Stimulated activated effector memory CD8-positive, alpha-beta T cell treated with anti-CD3 and anti-CD28 coated beads, Interleukin-12 subunit alpha, Interleukin-12 subunit beta, amount 100 ng/mL, for 72 hours (primary cell): ENCODE measurements at regions not wholly inside any gene's neighbourhood (a gene's known extent, or its start where the extent isn't known, plus 50 kb on each side); places are given as distances from the start of the nearest gene placed in this dataset.

Source experiments
- ATAC-seq: fragments of 150-1000 bp; cut with Tn5 transposase; 2 replicates; pipeline ENCODE4 v1.10.0; 2021
- DNase-seq, 2 donors: peaks; one replicate each; pipeline ENCODE4 v3.0.0; 2021 to 2022; ENCODE audit warnings: low spot score in 2 of 2
- H3K27ac Mint-ChIP-seq: one replicate; pipeline ENCODE4 v1.8.0; 2022; ENCODE audit warnings: mild to moderate bottlenecking, mixed read lengths
- H3K36me3 Mint-ChIP-seq: one replicate; pipeline ENCODE4 v1.8.0; 2022; ENCODE audit warnings: mild to moderate bottlenecking, mixed read lengths
- H3K4me1 Mint-ChIP-seq: one replicate; pipeline ENCODE4 v1.8.0; 2022; ENCODE audit warnings: mixed read lengths
- H3K4me3 Mint-ChIP-seq: one replicate; pipeline ENCODE4 v1.8.0; 2022; ENCODE audit warnings: mild to moderate bottlenecking, mixed read lengths
- H3K9me3 Mint-ChIP-seq: one replicate; pipeline ENCODE4 v1.8.0; 2022; ENCODE audit warnings: mixed read lengths

DNA sequence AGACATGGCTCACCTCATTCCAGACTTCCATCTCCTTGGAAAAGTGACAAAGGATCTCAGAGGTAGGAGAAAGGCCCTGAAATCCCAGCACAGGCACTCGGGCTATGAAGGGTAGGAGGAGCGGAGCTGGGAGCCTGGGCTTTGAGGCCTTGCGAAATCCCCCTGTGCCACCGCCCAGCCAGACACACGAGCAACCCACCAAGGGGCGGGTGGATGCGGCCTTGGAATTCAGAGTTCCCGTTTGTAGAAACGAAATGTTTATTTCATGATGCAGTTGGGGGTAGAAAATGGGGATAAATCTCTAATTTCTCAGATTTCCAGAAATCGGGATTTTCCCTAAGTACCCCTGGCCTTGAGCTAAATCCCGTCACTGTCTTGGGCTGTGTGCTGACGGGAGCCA, 177.1 kb upstream of the HDAC4 start:
- no peak for DNase-seq
- Mint-ChIP-seq H3K27ac (no peak overlapping the region), H3K4me1 (peaks cover 8% of the 10 kb centered on the region), H3K36me3 (no peaks in the 10 kb centered on the region), H3K4me3 (no peak overlapping the region), H3K9me3 (no peaks in the 10 kb centered on the region)
- ATAC-seq = no peak

DNA sequence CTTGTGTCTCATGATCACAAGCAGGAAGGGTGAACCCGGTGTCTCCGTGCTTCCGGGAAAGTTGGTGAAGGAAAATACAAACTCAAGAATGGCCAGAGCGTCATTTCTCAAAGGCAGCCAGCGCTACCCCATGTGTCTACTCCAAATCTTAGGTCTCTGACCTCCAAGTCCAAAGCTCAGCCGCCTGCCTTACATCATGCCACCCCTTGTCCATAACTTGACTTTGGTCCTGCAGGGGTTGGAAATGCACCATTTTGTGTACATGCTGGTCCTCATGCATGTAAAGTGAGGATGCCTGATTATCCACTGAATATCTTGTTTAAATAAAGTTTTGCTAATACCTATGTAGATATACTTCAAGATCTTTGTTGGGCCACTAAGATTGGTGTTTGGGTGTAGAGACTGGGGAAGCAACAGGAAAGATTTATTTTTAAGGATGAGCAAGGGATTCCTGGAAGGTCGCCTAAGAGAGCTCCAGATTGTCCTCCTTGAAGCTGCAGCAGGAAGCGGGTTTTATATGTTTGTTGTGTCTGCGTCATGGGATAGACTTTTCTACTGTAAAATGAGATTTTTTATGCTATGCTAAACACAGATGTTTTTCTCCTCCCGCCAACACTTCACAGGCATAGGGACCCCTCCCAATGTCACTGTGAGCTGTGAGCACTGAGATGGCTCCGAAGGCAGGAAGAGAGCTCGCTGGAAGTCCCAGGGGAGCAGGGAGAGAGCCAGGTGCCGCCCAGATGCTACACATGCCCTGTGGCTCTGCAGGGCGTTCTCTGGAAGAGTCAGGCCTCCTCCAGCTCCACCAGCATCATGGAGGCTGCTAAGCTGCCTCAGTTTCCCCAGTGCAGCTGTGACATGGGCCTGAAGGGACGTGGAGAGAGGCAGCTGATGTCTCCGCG, 176.2 kb upstream of the HDAC4 start:
- Mint-ChIP-seq H3K4me3 (no peak overlapping the region), H3K27ac (no peak overlapping the region), H3K4me1 (peaks cover 8% of the 10 kb centered on the region), H3K36me3 (no peaks in the 10 kb centered on the region), H3K9me3 (no peaks in the 10 kb centered on the region)
- ATAC-seq (no peak), DNase-seq (no peak)

DNA sequence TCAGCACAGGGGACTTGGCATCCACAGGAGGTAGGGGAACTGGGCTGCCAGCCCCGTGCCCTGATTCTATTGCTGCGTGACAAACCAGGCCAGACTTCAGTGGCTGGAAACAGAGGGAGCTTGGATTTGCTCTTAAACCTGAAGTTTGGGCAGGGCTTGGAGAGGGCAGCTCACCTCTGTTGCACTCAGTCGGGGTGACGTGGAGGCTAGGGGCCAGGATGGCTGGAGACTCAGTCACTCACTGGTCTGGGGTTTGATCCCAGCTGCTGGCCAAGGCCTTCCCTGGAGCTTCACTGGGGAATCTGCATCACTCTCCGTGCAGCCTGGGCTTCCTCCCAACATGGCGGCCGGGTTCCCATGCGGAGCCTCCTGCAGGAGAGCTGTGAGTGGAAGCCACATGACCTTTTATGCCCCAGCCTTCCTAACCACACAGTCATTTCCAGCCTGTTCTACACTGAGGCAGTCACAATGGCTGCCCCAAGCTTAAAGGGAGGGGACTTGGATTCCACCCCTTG, 175.2 kb upstream of the HDAC4 start:
- Mint-ChIP-seq H3K4me1 (peaks cover 8% of the 10 kb centered on the region), H3K9me3 (no peaks in the 10 kb centered on the region), H3K36me3 (no peaks in the 10 kb centered on the region), H3K4me3 (no peak overlapping the region), H3K27ac (no peak overlapping the region)
- no peak for ATAC-seq
- no peak for DNase-seq

DNA sequence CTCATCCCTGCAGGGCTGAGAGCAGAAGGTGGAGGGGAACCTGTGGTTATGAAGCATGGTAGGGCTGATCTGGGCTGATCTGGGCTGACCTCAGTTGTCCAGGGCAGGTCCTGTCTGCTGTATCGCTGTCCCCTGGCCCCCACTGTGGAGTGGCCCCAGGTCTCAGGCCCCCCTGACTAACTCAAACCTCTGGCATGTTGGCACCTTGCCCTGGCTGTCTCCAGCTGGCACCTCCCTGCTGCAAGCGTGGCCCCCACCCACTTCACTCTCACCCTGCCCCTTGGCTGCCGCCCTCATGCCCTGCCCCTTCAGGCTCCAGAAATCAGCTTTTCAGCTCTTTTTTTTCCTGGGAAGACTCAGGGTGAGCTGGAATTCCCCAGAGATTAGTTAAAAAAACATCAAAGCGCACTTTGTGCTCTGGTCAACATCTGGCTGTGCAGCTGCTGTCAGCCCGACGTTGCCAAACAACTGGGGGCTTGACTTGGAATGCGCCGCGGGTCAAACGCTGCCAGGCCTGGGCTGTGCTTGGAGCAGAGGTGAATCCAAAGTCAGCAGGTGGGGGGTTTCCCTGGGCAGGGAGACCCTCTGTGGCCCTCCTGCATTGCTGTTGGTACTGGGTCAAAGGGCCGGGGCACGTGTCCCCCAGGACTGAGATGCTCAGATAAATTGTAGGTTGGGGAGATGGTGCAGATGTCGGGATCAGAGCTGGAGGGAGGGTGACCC, 173.8 kb upstream of the HDAC4 start:
- no peak for DNase-seq
- H3K27ac Mint-ChIP-seq = no peak overlapping the region
- ATAC-seq = no peak
- peaks cover 8% of the 10 kb centered on the region for H3K4me1 Mint-ChIP-seq
- no peaks in the 10 kb centered on the region for H3K36me3 Mint-ChIP-seq
- no peak overlapping the region for H3K4me3 Mint-ChIP-seq
- no peaks in the 10 kb centered on the region for H3K9me3 Mint-ChIP-seq

DNA sequence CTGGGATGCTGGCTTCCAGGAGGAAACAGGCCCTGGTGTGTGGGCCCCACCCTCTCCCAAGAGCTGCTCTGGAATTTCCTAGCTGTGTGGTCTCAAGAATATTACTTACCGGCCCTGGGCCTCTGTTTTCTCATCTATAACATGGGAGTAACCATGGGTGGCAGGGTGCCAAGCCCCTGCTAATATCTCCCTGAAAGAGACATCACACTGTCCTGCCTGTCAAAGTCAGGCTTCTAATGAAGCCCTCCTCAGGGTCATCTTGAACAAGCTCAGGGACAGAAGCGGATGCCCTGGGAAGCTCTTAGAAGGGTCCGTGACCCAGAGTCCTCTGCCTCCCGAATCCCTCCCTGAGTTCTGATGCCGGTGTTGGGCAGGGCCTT, 173.2 kb upstream of the HDAC4 start:
- ATAC-seq = no peak
- peaks cover 10% of the 10 kb centered on the region for H3K4me1 Mint-ChIP-seq
- no peak for DNase-seq
- H3K27ac Mint-ChIP-seq = no peak overlapping the region
- H3K4me3 Mint-ChIP-seq = no peak overlapping the region
- no peaks in the 10 kb centered on the region for H3K36me3 Mint-ChIP-seq
- no peaks in the 10 kb centered on the region for H3K9me3 Mint-ChIP-seq

DNA sequence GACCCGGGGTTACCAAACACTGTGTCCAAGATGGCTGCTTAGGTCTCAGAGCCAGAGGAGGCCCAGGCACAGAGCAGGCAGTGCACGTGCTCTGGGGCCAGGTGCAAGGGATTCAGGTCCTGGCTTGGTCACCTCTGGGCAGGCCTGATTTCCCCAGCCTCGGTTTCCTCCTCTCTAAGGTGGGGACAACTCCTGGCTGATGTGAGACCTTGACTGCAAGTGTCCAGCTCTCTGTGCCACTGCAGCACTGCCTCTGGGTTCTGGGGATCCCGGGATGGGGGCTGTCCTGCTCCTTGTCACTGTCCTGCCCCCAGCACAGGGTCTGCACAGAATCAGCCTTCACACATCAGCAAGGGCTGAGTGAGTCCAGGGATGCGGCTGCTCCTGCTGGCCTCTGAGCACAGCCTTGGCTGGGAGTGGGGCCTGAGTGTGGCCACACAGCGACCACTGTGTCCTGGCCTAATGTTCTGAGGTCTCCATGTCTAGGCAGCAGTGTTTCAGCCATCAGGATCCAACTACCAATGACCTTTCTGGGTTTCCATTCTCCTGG, 170.2 kb upstream of the HDAC4 start:
- Mint-ChIP-seq H3K36me3 (no peaks in the 10 kb centered on the region), H3K4me1 (peaks cover 10% of the 10 kb centered on the region), H3K4me3 (no peak overlapping the region), H3K9me3 (no peaks in the 10 kb centered on the region), H3K27ac (no peak overlapping the region)
- DNase-seq (no peak), ATAC-seq (no peak)

DNA sequence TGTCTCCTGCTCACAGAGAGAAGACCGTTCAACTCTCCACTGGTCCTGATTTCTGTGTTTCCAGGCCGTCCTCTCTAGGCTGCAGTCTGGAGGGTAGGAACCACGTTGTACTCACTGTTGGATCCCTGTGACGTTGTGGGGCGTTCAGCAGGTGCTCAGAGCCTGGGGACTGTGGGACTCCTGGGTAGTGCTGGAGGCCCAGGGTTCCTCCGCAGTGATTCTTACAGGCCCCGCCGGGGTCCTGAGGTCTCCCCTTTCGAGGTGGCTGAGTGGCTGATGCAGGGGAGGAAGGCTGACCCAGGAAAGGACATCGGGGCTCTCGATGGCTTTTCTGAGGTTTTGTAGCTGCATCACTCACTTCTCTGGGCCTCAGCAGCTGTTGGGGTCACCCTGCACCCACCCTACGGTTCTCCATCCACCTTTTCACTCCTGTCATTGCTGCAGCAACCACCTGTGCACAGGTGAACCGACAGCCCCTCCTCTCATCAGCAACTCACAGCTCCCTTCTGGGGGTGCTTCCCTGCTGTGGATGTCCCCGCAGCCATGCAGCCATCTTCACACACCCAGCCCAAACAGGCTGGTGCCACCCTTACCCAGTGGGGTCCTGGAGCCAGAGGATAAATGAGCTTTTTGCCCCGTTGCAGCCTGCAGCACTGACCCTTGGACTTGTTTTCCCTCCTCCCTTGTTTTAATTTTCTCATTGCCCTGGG, 169.6 kb upstream of the HDAC4 start:
- no peak overlapping the region for H3K4me3 Mint-ChIP-seq
- H3K27ac Mint-ChIP-seq = peak overlapping the region; percentile 48
- DNase-seq (no peak), ATAC-seq (no peak)
- peaks cover 10% of the 10 kb centered on the region for H3K4me1 Mint-ChIP-seq
- H3K36me3 Mint-ChIP-seq = no peaks in the 10 kb centered on the region
- H3K9me3 Mint-ChIP-seq = no peaks in the 10 kb centered on the region

DNA sequence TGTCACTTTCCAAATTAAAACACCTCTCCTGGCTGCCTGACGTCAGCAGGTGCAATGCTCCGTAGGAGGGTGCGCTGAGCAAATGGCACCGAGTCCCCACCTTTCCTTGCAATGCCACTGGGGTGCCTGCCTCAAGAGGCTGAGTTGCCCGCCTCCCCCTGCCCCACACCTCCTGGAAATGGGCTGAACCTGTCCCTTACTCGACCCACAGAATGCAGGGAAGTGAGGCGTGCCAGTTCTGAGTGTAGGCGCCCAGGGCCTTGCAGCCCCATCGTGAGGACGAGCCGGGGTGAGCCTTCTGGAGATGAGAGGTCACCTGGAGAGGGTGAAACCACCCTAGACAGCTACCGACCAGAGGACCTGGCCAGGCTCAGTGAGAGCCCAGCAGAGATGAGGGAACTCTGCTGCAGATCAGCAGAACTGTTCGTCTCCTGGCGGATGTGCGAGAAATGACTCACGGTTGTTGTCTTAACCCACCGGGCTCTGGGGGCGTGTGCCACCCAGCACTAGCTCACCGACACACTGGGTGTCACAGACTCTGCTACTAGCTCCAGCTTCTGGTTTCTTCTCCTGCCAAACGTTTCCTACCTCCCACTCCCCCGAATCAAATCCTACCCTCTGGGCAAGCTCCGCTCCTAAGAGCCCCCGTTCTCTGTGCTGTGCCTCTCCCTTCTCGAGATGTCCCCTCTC, 168.7 kb upstream of the HDAC4 start:
- H3K36me3 Mint-ChIP-seq = no peaks in the 10 kb centered on the region

DNA sequence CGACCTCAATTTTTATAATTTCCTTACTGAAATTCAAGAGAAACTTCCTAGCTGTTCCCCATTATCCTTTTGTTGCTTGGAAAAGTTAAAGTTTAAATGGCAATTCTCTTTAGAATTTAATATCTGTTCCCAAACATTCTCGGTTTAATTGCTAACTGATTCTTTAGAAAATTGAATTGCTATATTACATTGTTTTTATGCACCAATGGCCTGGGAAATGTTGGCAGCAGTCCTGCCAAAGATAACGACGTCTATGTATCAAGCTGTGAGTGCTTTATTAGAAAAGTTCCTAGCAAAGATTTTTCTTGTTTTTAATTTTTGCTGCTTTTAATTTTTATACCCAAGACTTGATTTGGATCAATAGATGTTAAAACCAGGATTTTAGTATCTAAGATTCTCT, 167.8 kb upstream of the HDAC4 start:
- Mint-ChIP-seq H3K9me3 (no peaks in the 10 kb centered on the region), H3K27ac (no peak overlapping the region), H3K36me3 (no peaks in the 10 kb centered on the region), H3K4me1 (peaks cover 10% of the 10 kb centered on the region), H3K4me3 (no peak overlapping the region)
- DNase-seq (no peak), ATAC-seq (no peak)

More for the DNA sequence above, 168.7 kb upstream of the HDAC4 start:
- Mint-ChIP-seq H3K9me3 (no peaks in the 10 kb centered on the region), H3K4me3 (no peak overlapping the region), H3K27ac (peak overlapping the region; percentile 48), H3K4me1 (peaks cover 10% of the 10 kb centered on the region)
- DNase-seq (no peak), ATAC-seq (peak; percentile 93)

DNA sequence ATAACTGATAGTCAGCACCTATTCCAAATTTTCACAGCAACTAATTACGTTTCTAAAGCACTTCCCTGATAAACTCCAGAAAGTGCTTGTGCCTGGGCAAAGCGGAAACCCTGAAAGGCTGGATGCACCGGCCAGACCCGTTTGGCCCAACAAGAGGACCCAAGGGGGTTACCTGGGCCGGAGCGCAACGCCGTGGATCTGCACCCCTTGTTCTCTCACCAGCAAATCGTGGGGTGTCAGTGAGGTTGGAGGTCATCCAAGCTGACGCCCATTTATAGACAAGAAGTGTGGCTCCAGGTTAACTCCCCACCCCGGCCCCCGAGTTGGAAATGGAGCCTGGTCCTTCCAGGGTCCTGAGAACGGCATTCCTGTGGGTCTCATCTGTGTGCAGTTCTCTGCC, 167.0 kb upstream of the HDAC4 start:
- DNase-seq = no peak
- no peak for ATAC-seq
- Mint-ChIP-seq H3K36me3 (no peaks in the 10 kb centered on the region), H3K27ac (no peak overlapping the region), H3K4me3 (no peak overlapping the region), H3K9me3 (no peaks in the 10 kb centered on the region), H3K4me1 (peaks cover 10% of the 10 kb centered on the region)

DNA sequence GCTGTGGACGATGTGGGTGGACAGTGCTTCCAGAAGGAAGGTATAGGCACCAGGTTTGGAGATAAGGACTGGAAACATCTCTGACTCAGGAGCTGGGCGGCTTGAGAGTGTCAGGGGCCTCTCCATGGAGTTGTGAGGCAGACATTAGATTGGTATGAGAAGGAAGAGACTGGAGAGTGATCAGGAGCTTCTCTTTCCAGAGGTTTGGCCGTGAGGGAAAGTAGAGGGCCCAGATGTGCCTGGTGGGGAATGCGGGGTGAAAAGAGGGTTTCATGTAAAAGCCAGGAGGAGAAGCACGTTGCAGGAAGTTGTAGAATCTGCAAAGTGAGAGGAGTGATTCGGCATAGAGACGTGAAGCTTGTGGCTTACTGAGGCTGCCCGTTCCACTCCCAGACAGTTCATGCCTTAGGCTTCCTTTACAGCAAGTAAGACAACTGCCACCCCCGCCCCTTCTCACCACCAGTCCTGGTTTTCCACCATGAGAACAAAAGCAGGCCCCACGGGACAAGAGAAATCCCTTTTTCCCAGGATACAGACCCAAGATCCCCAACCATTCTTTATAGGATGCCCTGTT, 166.3 kb upstream of the HDAC4 start:
- H3K9me3 Mint-ChIP-seq = no peaks in the 10 kb centered on the region
- DNase-seq = no peak
- H3K4me3 Mint-ChIP-seq = no peak overlapping the region
- peaks cover 10% of the 10 kb centered on the region for H3K4me1 Mint-ChIP-seq
- no peak overlapping the region for H3K27ac Mint-ChIP-seq
- no peaks in the 10 kb centered on the region for H3K36me3 Mint-ChIP-seq
- ATAC-seq = no peak

DNA sequence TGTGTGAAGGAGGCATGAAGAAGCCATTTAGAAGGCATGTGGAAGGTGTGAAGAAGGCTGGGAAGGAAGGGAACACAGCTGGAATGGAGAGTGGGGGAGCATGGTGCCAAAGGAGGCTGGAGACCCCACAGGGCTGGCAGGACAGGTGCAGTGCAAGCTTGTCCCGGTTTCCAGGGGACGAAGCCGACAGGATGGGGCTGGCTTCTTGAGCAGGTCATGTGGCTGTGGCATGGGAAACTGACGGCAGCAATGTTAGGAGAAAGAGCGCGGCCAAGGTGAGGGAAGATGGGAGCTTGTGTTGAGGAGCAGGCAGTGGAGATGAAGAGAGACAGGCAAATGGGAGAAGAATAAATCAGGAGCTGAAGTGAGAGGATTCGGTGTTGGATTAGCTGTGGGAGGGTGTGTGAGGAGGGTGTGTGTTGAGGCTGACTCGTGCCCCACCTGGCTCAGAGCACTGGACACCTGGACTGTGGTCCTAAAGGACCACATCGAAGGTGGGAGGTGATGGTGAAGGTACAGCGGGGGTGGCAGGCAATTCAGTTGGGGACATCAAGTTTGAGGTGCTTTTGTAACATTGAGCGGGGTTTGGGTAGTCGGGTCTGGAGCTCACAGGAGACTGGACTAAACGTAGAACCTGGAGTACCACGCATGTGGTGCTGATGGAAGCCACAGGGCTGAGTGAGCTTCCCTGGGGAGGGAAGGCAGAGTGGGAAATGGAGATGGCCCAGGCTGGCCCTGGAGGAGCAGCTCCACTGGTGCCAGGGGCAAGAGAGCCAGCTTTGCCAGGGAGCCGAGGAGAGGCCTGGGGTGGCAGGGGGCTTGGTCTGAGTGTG, 165.6 kb upstream of the HDAC4 start:
- no peak overlapping the region for H3K27ac Mint-ChIP-seq
- H3K4me3 Mint-ChIP-seq = no peak overlapping the region
- DNase-seq (no peak), ATAC-seq (no peak)
- no peaks in the 10 kb centered on the region for H3K9me3 Mint-ChIP-seq
- H3K36me3 Mint-ChIP-seq = no peaks in the 10 kb centered on the region
- peaks cover 10% of the 10 kb centered on the region for H3K4me1 Mint-ChIP-seq

DNA sequence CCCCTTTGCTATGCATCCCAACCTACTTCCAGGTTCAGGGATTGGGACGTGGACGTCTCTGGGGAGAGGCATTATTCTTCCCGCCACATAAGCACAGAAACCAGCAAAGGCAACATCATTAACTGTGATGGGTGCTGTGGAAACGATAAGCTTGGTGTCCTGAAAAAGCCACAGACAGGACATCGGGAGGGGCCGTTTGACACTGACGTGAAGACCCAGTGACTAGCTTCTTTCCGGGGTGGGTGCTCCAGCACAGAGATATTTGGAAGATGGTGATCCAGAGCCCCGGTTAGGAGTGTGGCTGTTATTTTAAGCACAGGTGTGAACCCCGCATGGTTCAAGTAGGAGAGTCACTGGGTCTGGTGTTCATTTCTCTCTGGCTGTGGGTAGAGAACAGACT, 163.8 kb upstream of the HDAC4 start:
- Mint-ChIP-seq H3K9me3 (no peaks in the 10 kb centered on the region), H3K4me3 (no peak overlapping the region), H3K4me1 (peaks cover 3% of the 10 kb centered on the region), H3K36me3 (no peaks in the 10 kb centered on the region), H3K27ac (no peak overlapping the region)
- ATAC-seq (no peak), DNase-seq (no peak)

DNA sequence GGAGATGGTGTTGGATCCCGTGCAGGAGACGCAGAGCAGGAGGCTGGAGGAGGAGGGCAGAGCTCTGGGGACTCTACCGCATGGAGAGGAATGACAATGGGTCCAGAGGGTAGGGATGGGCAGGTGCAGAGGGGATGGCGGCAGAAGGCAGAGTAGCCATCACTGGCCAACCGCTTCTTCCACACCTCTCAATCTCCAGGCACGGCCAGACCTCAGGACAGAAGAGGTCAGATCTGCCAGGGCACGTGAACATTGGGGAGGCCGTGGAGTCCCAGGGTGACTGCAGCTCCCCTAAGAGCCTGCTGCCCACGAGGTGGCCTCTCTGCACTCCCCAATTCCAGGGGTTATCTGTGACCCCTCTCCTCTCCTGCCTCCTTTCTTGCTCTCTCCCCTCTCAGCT, 162.7 kb upstream of the HDAC4 start:
- Mint-ChIP-seq H3K9me3 (no peaks in the 10 kb centered on the region), H3K36me3 (no peaks in the 10 kb centered on the region), H3K4me1 (no peaks in the 10 kb centered on the region), H3K4me3 (no peak overlapping the region), H3K27ac (no peak overlapping the region)
- ATAC-seq (no peak), DNase-seq (no peak)
